ENCODE measurements at regions not wholly inside any gene's neighbourhood (a gene's known extent, or its start where the extent isn't known, plus 50 kb on each side); places are given as distances from the start of the nearest gene placed in this dataset.

DNA sequence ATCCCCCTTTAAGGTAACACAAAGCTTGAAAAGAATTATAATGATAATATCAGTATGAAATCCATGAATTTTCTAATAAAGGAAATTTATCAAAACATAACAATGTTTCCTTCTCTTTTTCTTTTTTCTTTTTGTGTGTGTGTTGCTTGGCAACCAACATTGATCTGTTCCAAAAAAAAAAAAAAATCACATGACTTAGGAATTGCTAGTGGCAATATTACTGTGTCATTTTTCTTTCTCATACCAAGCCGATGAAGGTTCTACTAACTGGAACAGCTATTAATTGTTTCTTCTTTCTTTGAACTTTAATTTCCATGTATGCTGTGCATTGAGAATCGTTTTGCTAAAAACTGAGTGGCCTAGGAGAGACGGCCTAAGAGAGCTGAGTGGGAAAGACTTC, 317.7 kb upstream of the ONECUT1 start:
- no peak overlapping the region for H3K4me3 ChIP-seq
- H3K36me3 ChIP-seq = no peaks in the 10 kb centered on the region
- no peaks in the 10 kb centered on the region for H3K27me3 ChIP-seq
- TF ChIP-seq POLR2A (IDR thresholded peaks at IDR 0.05) (no peak), CTCF (IDR thresholded peaks at IDR 0.05) (no peak)
- no peak overlapping the region for H3K27ac ChIP-seq
- no peaks in the 10 kb centered on the region for H3K9me3 ChIP-seq
- no peak for DNase-seq
- intact Hi-C loops (cut with DNase I; ENCODE audit: low total_unique reads) = no loop called here
- H3K4me1 ChIP-seq = no peaks in the 10 kb centered on the region

GRCh38 chr15:53106505-53107286, 316.6 kb upstream of the ONECUT1 start:
- Histone ChIP-seq H3K36me3 (no peaks in the 10 kb centered on the region), H3K27ac (no peak overlapping the region), H3K4me1 (no peaks in the 10 kb centered on the region), H3K27me3 (no peaks in the 10 kb centered on the region), H3K4me3 (no peak overlapping the region), H3K9me3 (no peaks in the 10 kb centered on the region)
- no peak for DNase-seq
- intact Hi-C loops (cut with DNase I; ENCODE audit: low total_unique reads) = no loop called here
- TF ChIP-seq CTCF (IDR thresholded peaks at IDR 0.05) = no peak
- no peak for TF ChIP-seq POLR2A (IDR thresholded peaks at IDR 0.05)

DNA sequence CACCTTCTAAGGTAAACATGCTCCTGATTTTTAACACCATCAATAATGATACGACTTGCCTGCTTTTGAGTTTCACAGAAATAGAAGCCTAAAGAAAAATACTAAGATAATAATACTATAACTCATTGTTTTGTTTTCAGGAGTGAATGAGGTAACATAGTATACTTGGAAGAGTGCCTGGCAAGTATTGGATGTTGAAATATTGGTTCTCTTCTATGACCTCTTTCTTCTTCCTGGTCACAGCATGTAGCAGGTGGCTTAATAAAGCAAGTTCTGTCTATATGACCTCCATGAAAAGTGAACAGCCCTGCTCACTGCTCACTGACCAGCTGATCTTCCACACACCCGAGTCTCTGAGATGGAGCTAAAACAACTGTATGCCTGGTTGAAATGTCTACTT, 312.3 kb upstream of the ONECUT1 start:
- Histone ChIP-seq H3K9me3 (no peaks in the 10 kb centered on the region), H3K4me1 (no peaks in the 10 kb centered on the region), H3K27ac (no peak overlapping the region), H3K36me3 (no peaks in the 10 kb centered on the region), H3K27me3 (no peaks in the 10 kb centered on the region), H3K4me3 (no peak overlapping the region)
- TF ChIP-seq CTCF (IDR thresholded peaks at IDR 0.05) = no peak
- TF ChIP-seq POLR2A (IDR thresholded peaks at IDR 0.05) = no peak
- intact Hi-C loops (cut with DNase I; ENCODE audit: low total_unique reads) = no loop called here
- DNase-seq = no peak

DNA sequence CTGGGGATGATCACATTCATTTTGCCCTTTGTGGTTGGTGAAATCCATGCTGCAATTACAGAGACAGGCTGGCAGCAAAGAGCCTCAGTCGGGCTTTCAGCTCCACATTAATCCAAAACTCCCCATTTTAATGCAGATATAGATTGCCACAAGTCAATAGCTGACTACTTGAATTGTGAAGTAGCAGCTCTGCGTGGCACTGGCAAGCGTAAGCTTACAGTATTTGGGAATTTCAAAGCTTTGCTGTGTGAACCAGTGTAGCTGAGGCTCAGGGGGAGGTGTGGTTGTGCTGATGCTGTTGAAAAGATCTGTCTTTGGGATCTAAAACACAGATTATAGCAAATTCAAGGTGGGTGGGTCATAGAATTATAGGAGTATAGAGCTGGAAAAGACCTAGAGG, 290.3 kb upstream of the ONECUT1 start:
- intact Hi-C loops (cut with DNase I; ENCODE audit: low total_unique reads) = no loop called here
- Histone ChIP-seq H3K4me3 (no peak overlapping the region), H3K36me3 (no peaks in the 10 kb centered on the region), H3K27ac (no peak overlapping the region), H3K9me3 (no peaks in the 10 kb centered on the region), H3K4me1 (no peaks in the 10 kb centered on the region), H3K27me3 (no peaks in the 10 kb centered on the region)
- no peak for TF ChIP-seq CTCF (IDR thresholded peaks at IDR 0.05)
- TF ChIP-seq POLR2A (IDR thresholded peaks at IDR 0.05) = no peak
- no peak for DNase-seq

DNA sequence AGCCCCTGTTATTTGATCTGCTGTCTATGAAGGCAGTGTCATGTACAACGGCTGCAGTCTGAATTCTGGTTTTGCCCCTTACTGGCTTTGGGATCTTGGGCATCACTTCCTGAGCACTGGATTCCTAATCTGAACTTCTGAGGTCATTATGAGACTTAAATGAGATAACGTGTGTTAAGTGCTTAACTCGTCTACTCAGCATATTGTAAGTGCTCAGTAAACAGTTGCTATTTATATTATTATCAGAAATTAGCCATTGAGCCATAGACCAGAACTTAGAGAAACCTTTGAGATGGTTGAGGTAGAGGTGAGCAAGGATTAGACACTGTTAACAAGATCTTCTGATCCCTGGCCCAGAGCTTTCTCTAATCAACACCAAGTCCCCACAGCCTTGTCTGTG, 284.1 kb upstream of the ONECUT1 start:
- H3K27me3 ChIP-seq = no peaks in the 10 kb centered on the region
- no peaks in the 10 kb centered on the region for H3K36me3 ChIP-seq
- DNase-seq = no peak
- no peak overlapping the region for H3K4me3 ChIP-seq
- H3K4me1 ChIP-seq = no peaks in the 10 kb centered on the region
- H3K9me3 ChIP-seq = no peaks in the 10 kb centered on the region
- intact Hi-C loops (cut with DNase I; ENCODE audit: low total_unique reads) = no loop called here
- no peak overlapping the region for H3K27ac ChIP-seq
- TF ChIP-seq POLR2A (IDR thresholded peaks at IDR 0.05) (no peak), CTCF (IDR thresholded peaks at IDR 0.05) (no peak)

All from uterus (tissue), 3 donors.